Right lobe of liver (tissue), 6 donors: ENCODE measurements at regions not wholly inside any gene's neighbourhood (a gene's known extent, or its start where the extent isn't known, plus 50 kb on each side); places are given as distances from the start of the nearest gene placed in this dataset.

Experiments
- ATAC-seq, 4 donors: fragments of 200-7000 bp; cut with Tn5 transposase; one replicate each; pipeline ENCODE4 v1.9.1; 2020; ENCODE audit warnings: mild to moderate bottlenecking in 4 of 4, moderate library complexity in 4 of 4
- DNase-seq, 3 donors: peaks; one replicate each; pipeline ENCODE4 v3.0.0-alpha.2; 2020
- H3K27ac ChIP-seq, 3 donors: fragments of 200-600 bp; one replicate each; pipeline ENCODE4 v1.8.0; 2022
- H3K27me3 ChIP-seq, 2 donors: fragments of 200-600 bp; one replicate each; pipeline ENCODE4 v1.8.0; 2022
- H3K36me3 ChIP-seq, 4 donors: fragments of 200-600 bp; sonication (generic) in 1 of 4; one replicate each; pipeline versions ENCODE4 v1.5.1 to v1.8.0; 2017 to 2022; ENCODE audit warnings: control low read depth in 1 of 4
- H3K4me1 ChIP-seq, 4 donors: fragments of 200-600 bp; sonication (generic) in 1 of 4; one replicate each; pipeline versions ENCODE4 v1.5.1 to v1.8.0; 2017 to 2022; ENCODE audit warnings: control low read depth in 1 of 4
- H3K4me3 ChIP-seq, 3 donors: fragments of 200-600 bp; one replicate each; pipeline ENCODE4 v1.8.0; 2022
- H3K9me3 ChIP-seq, 4 donors: fragments of 200-600 bp; sonication (generic) in 1 of 4; one replicate each; pipeline versions ENCODE4 v1.5.1 to v1.8.0; 2017 to 2022; ENCODE audit warnings: control low read depth in 1 of 4
- CTCF ChIP-seq, 4 donors: fragments of 200-600 bp in 3 of 4; fragments of 450-650 bp in 1 of 4; IDR thresholded peaks; one replicate each; pipeline versions ENCODE4 v1.5.1 to v1.8.0; 2016 to 2022; ENCODE audit warnings: antibody characterized with exemption in 4 of 4, mild to moderate bottlenecking in 2 of 4
- POLR2A ChIP-seq: fragments of 450-650 bp; IDR thresholded peaks from one replicate; pipeline ENCODE4 v1.6.1; 2017; ENCODE audit warnings: antibody characterized with exemption, mild to moderate bottlenecking
- WGBS: methylation state at CpG from one replicate; pipeline ENCODE4 v1.1.6; 2018; ENCODE audit warnings: low coverage, low lambda C conversion rate; ENCODE audit not compliant: insufficient coverage; ENCODE audit errors: missing lambda C conversion rate; 5-methylcytosine and 5-hydroxymethylcytosine counted together
- intact Hi-C, 2 donors: fragments of 100-400 bp; cut with DNase I; formaldehyde crosslinking; loops; one replicate each; pipeline versions ENCODE4 v1.11.2 to v1.14.1; 2022
- donor health status: DM: no; HTN: yes; CAD: no.
- donor health status: DM: no; HTN: no; CAD: no.
- donor health status: DM: no; HTN: no; CAD: no.
- donor health status: DM: no; HTN: yes; CAD: no.
- donor health status: DM: no; HTN: yes; CAD: no.

- ATAC-seq, result no peak
- Histone ChIP-seq H3K36me3 (no peaks in the 10 kb centered on the region), H3K27me3 (no peaks in the 10 kb centered on the region), H3K4me3 (no peak overlapping the region), H3K27ac (no peak overlapping the region), H3K4me1 (no peaks in the 10 kb centered on the region), H3K9me3 (no peaks in the 10 kb centered on the region)
- no peak for TF ChIP-seq POLR2A
- TF ChIP-seq CTCF (IDR thresholded peaks at IDR 0.05), result no peak
- intact Hi-C loops, result no loop called here
- 71% methylated on average over 1 of the region's 5 CpGs for WGBS
- no peak for DNase-seq
These were observed 53.2 kb upstream of the CMKLR1 start for GRCh38 chr12:108392284-108392683.

GRCh38 chr12:108390495-108391203 lies 51.5 kb upstream of the CMKLR1 start:
- Histone ChIP-seq H3K9me3 (no peaks in the 10 kb centered on the region), H3K27ac (no peak overlapping the region), H3K36me3 (no peaks in the 10 kb centered on the region), H3K4me3 (no peak overlapping the region), H3K4me1 (no peaks in the 10 kb centered on the region), H3K27me3 (no peaks in the 10 kb centered on the region)
- intact Hi-C loops, result no loop called here
- no peak for ATAC-seq
- TF ChIP-seq CTCF (IDR thresholded peaks at IDR 0.05) (no peak), POLR2A (no peak)
- 24% methylated on average over 7 of the region's 7 CpGs for WGBS
- DNase-seq, result no peak

- 50% methylated on average over 1 of the region's 1 CpG for WGBS
- Histone ChIP-seq H3K27ac (no peak overlapping the region), H3K36me3 (no peaks in the 10 kb centered on the region), H3K4me1 (no peaks in the 10 kb centered on the region), H3K27me3 (no peaks in the 10 kb centered on the region), H3K9me3 (no peaks in the 10 kb centered on the region), H3K4me3 (no peak overlapping the region)
- DNase-seq (no peak), ATAC-seq (no peak)
- intact Hi-C loops, result no loop called here
- TF ChIP-seq CTCF (IDR thresholded peaks at IDR 0.05) (no peak), POLR2A (no peak)
These were observed 50.4 kb upstream of the CMKLR1 start for GRCh38 chr12:108389544-108389943.
